Kidney capillary endothelial cell (primary cell): ENCODE measurements at regions not wholly inside any gene's neighbourhood (a gene's known extent, or its start where the extent isn't known, plus 50 kb on each side); places are given as distances from the start of the nearest gene placed in this dataset.
"Not testable (repeated sequence)": the region's sequence is repeated elsewhere in the genome, so short reads cannot be mapped to it uniquely, and the experiment has no call there.

ENCODE experiments used
- DNase-seq: peaks from one replicate; pipeline ENCODE4 v3.0.0-alpha.2; 2018; ENCODE audit warnings: low spot score

GRCh38 chr3:181609030-181609767 is 102.5 kb upstream of the SOX2 start:
- no peak for DNase-seq

- DNase-seq = no peak
These were observed 107.5 kb upstream of the SOX2 start for GRCh38 chr3:181604267-181604666.

- DNase-seq = no peak
These were observed 115.6 kb upstream of the SOX2 start for GRCh38 chr3:181596126-181596525.

DNA sequence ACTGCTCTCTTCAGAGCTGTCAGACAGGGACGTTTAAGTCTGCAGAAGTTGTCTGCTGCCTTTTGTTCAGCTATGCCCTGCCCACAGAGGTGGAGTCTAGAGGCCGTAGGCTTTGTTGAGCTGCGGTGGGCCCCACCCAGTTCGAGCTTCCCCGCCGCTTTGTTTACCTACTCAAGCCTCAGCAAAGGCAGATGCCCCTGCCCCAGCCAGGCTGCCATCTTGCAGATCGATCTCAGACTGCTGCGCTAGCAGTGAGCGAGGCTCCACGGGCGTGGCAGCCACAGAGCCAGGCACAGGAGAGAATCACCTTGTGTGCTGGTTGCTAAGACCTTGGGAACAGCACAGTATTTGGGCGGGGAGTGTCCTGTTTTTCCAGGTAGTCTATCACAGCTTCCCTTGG is 120.8 kb upstream of the SOX2 start:
- DNase-seq = not testable (repeated sequence)

DNA sequence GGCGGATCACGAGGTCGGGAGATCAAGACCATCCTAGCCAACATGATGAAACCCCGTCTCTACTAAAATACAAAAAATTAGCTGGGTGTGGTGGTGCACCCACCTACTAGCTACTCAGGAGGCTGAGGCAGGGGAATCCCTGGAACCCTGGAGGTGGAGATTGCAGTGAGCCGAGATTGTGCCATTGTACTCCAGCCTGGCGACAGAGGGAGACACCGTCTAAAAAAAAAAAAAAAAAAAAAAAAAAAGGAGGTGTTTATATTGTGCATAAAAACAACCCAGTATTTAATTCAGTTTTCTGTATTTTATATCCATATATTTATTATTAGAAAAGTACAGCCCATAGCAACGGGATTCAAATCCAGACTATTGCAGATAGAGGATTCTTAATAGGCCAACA is 129.1 kb upstream of the SOX2 start:
- no peak for DNase-seq

DNA sequence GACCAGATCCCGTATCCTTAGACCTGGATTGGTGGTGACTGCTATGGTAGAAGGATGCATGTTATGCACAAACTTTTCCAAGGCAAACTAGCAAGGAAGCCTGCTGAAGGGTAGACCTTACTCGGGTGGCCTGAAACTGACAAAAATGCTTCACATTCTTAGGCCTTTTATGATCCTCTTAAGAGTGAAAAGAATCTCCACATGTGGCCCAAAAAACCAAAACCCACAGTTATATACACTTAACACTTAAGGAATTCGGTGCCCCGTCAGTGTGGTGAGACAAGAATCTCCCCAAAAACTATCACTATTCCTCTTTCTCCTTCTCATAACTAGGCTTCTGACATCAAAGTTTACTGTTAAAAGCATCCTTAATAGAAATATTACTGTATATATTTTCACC is 130.1 kb upstream of the SOX2 start:
- DNase-seq = no peak

DNA sequence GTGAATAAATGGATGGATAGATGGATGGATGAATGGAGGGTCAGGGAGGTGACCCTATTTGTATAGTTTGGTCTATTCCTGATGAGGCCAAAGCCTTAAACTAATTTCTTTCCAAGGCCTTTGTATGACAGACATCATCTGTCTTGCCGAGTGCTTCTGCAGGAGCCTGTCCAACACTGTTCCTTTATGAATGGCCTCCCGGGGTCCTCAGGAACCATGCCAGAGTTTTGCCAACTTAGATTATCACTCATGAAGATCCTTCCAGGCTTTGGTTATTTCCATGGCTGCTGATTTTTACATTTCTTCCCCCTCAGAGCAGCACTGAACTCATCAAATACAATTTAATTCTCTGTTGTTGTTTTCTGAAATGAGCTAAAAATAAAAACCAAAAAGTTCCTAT is 133.0 kb upstream of the SOX2 start:
- no peak for DNase-seq

GRCh38 chr3:181572432-181572831 is 139.3 kb upstream of the SOX2 start:
- no peak for DNase-seq

DNA sequence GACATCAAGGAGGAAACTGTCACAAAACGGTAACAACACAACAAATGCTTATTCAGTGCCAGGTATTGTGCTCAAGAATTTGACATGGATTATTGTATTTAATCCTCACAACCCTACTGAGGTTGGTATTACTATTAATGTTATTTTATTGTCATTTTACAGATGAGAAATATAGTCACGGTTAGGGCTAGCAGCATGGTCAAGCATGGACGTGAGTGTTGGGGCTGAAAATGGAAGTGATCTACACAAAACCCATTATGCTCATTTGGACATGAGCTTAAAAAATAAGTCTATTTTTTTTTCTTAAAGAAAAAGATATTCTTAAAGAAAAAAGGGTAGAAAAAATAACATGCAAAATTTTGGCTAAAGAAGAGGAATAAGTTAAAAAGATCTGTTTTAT is 141.3 kb upstream of the SOX2 start:
- no peak for DNase-seq

GRCh38 chr3:181569356-181569940 is 142.3 kb upstream of the SOX2 start:
- DNase-seq = no peak

DNA sequence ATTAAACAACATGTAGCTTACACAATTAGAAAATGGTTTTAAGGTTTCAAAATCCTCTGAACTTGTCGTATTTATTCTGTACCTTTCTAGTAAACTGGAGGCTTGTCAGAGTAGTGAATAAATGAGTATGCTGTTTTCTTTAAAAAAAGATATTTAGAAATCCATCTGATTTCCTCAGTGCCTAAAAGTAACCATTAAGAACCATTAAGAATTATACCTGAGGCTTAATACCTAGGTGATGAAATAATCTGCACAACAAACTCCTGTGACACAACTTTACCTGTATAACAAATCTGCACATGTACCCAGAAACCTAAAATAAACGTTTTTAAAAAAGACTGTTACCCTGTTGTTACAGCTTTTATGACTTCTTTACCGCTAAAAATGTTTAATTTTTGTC is 143.0 kb upstream of the SOX2 start:
- no peak for DNase-seq

DNA sequence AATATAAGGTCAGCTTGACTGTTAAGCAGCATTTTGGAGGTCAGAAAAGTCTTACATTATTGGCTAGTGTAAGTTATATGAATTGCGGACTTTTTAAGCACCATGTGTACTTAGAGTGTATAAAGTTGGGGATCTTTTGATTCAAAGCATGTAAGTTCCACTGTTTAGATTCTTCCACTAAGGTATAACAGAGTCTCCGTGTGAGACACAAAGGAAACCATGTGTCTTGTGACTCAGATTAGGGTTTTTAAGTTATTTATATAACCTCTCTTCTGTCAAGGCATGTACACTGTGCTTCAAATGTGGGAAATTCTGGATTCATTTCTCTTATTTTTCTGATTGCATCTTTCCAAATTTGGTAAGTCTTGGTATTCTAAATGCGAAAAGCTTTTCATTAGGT is 143.5 kb upstream of the SOX2 start:
- no peak for DNase-seq

GRCh38 chr3:181567311-181568075 is 144.2 kb upstream of the SOX2 start:
- no peak for DNase-seq

DNA sequence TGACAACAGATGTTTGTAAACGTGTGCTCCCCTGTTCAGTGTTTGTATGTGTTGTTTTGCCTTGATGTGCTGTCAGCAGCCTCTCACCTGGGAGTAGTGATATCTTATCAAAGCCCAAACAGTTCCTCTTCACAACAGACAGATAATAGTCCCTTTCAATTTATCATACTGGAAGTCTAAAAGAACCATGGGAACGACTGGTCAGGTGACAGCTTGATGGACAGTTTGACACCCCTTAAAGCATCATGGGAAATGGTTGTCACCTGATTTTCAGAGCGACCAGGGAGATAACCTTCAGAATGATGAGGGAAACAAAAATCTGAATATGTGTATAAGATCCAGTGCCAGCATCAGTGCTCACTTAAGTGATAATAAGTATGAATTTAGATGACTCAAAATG is 146.3 kb upstream of the SOX2 start:
- no peak for DNase-seq

GRCh38 chr3:181564222-181564621 is 147.5 kb upstream of the SOX2 start:
- peak; percentile 17 for DNase-seq

GRCh38 chr3:181561139-181562031 is 150.3 kb upstream of the SOX2 start:
- no peak for DNase-seq

GRCh38 chr3:181558870-181559269 is 152.9 kb upstream of the SOX2 start:
- no peak for DNase-seq

DNA sequence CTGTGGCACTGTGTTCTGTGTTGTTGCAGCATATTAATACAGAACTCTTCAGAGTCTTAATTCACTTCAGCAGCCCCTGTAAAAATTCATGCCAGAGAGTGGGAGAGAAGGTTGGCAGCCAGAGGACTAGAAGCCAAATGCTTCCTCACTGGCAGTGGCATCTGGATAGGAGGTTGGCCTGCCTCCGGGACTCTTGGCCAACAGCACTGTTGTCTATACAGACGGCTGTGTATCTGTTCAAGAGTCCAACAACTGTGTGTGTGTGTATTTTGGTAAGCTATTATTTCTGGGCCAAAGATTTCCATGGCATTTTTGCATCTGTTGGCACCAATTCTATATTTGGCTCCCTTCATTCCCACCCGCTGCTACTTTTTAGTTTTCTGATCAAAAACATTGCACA is 156.0 kb upstream of the SOX2 start:
- no peak for DNase-seq

DNA sequence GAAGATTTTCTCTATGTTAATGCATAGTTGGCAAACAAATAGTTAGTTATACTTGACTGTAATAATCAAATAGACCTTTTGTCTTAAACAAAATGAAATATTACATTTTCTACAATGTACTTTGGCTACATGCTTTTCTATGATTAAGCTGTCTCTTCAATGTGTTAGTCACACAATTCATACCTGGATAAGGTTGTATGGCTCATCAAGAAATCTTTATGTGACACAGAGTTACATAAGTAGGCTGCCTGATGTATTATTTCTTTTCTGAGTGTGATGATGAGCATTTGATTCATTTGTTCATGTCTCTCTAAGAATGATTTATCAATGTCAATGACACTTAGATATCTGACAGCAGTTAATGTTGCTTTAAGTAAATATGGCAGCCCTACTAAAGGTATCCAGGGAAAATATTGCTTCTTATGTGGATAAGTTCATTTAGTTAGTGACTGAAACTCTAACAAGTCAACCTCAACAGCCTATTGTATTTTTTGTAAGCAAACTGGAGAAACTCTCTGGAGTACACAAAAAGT is 157.4 kb upstream of the SOX2 start:
- DNase-seq = no peak

GRCh38 chr3:181549266-181549665 is 162.5 kb upstream of the SOX2 start:
- DNase-seq = no peak

DNA sequence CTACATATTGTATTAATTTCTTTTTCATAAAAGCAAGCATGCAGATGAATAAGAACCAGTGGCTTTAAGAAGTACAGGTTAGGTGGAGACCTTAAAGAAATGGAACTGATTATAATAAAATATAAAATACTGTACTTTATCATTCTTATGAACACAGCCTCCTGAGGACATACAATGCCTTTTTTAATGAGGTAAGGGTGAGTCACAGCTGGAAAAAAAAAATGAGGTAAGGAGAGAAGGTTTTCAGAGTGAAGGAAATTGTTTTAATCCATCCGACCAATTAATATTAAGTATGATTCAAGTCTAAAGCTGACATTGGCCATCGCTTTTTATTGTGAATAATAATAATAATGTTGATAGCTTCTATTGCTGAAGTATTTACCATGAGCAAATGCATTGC is 170.3 kb upstream of the SOX2 start:
- DNase-seq = no peak

GRCh38 chr3:181534781-181535221 is 176.9 kb upstream of the SOX2 start:
- DNase-seq = no peak
